ENCODE measurements at regions not wholly inside any gene's neighbourhood (a gene's known extent, or its start where the extent isn't known, plus 50 kb on each side); places are given as distances from the start of the nearest gene placed in this dataset.

- no peak overlapping the region for H3K18ac ChIP-seq (ENCODE audit: extremely low read depth, low read length)
- H3K4me1 ChIP-seq (replicated peaks in 1 of 4; ENCODE audit: control insufficient read depth in 3 of 4, insufficient read depth in 4 of 4, low read length in 3 of 4) = no peaks in the 10 kb centered on the region
- H3K4ac ChIP-seq (replicated peaks; ENCODE audit: insufficient read length, low read depth, low read length) = no peak overlapping the region
- H3K4me3 ChIP-seq (ENCODE audit: extremely low read depth in 1 of 4, insufficient read depth in 2 of 4, low read depth in 3 of 4, low read length in 4 of 4) = no peak overlapping the region
- no peak overlapping the region for H2BK120ac ChIP-seq (replicated peaks; ENCODE audit: low read depth, low read length)
- no peaks in the 10 kb centered on the region for H3K9me3 ChIP-seq (ENCODE audit: insufficient read depth in 2 of 2, low read depth in 1 of 2, low read length in 1 of 2)
- no peaks in the 10 kb centered on the region for H3K79me1 ChIP-seq (ENCODE audit: low read depth, low read length)
- TF ChIP-seq EZH2 (IDR thresholded peaks at IDR 0.05; ENCODE audit: low read depth, low read length, severe bottlenecking) (no peak), KDM1A (IDR thresholded peaks at IDR 0.05; ENCODE audit: borderline replicate concordance, low read length) (no peak), GTF2F1 (IDR thresholded peaks at IDR 0.05; ENCODE audit: borderline replicate concordance, low read depth, low read length) (no peak), FOSL1 (IDR thresholded peaks at IDR 0.05; ENCODE audit: insufficient read depth, low read depth, low read length) (no peak), NANOG (IDR thresholded peaks at IDR 0.05; ENCODE audit: insufficient read depth, low read depth, low read length, poor library complexity, severe bottlenecking) (no peak), JUN (IDR thresholded peaks at IDR 0.05; ENCODE audit: low read depth, low read length) (no peak), POLR2A (IDR thresholded peaks at IDR 0.05; ENCODE audit: control extremely low read depth in 1 of 2, low read depth in 2 of 2, low read length in 2 of 2) (no peak), POU5F1 (IDR thresholded peaks at IDR 0.05; ENCODE audit: low read depth, low read length) (no peak), SIRT6 (IDR thresholded peaks at IDR 0.05; ENCODE audit: low read length) (no peak)
- CTCF ChIA-PET (ENCODE audit: partially characterized antibody) = interaction anchor here (0.6 to 1.3 kb wide), 2 partner anchors 427 to 743 kb away, joined by 3 read pairs; no protein-coding TSS in a partner anchor
- DNase-seq (ENCODE audit: low read depth in 1 of 2, low spot score in 2 of 2) (no peak), FAIRE-seq (no peak)
- no peak overlapping the region for H2BK20ac ChIP-seq (ENCODE audit: low read length)
- H4K8ac ChIP-seq (ENCODE audit: extremely low read depth, insufficient read depth, low read length) = no peak overlapping the region
- H3K4me2 ChIP-seq (ENCODE audit: insufficient read depth in 1 of 2, low read depth in 2 of 2, low read length in 2 of 2) = no peak overlapping the region
- H2AFZ ChIP-seq (ENCODE audit: low read length) = no peak overlapping the region
- no peaks in the 10 kb centered on the region for H3K27me3 ChIP-seq (replicated peaks in 1 of 4; ENCODE audit: control insufficient read depth in 3 of 4, extremely low read depth in 1 of 4, insufficient read depth in 3 of 4, low read length in 3 of 4)
- no peaks in the 10 kb centered on the region for H3K79me2 ChIP-seq (ENCODE audit: control insufficient read depth in 1 of 2, insufficient read depth in 2 of 2, low read length in 2 of 2)
- H4K91ac ChIP-seq (replicated peaks; ENCODE audit: insufficient read length, low read length) = no peak overlapping the region
- no peak overlapping the region for H4K5ac ChIP-seq (ENCODE audit: insufficient read length, low read depth, low read length)
- 90% methylated on average over 7 of the region's 7 CpGs; no CpG with 5 or more reads in 1 of the 2 experiments for WGBS, 2 experiments (ENCODE audit: extremely low coverage in 1 of 2, insufficient coverage in 1 of 2, insufficient read length in 1 of 2, insufficient replicate concordance in 2 of 2, low coverage in 1 of 2, low lambda C conversion rate in 2 of 2, missing lambda C conversion rate in 1 of 2)
- H3K27ac ChIP-seq (ENCODE audit: low read depth, low read length) = no peak overlapping the region
- no peak overlapping the region for H2BK12ac ChIP-seq (ENCODE audit: low read depth, low read length)
- no peaks in the 10 kb centered on the region for H4K20me1 ChIP-seq (replicated peaks in 1 of 2; ENCODE audit: control insufficient read depth in 1 of 2, insufficient read depth in 2 of 2, low read length in 2 of 2)
- POLR2A ChIA-PET (ENCODE audit: partially characterized antibody) = no interaction called here
- H2BK15ac ChIP-seq (ENCODE audit: low read length) = no peak overlapping the region
- no peak overlapping the region for H3K23ac ChIP-seq (ENCODE audit: insufficient read length)
- no peak overlapping the region for H3K14ac ChIP-seq (ENCODE audit: insufficient read length)
- H2BK5ac ChIP-seq (ENCODE audit: low read depth, low read length) = no peak overlapping the region
- no peak overlapping the region for H2AK5ac ChIP-seq (ENCODE audit: low read depth, low read length)
- H3K9ac ChIP-seq (replicated peaks in 1 of 4; ENCODE audit: extremely low read depth in 1 of 4, low read depth in 3 of 4, low read length in 3 of 4) = no peak overlapping the region
- no peaks in the 10 kb centered on the region for H3K23me2 ChIP-seq (ENCODE audit: low read depth, low read length)
- no peak overlapping the region for H3K56ac ChIP-seq (replicated peaks; ENCODE audit: insufficient read length, low read depth, low read length)
- H3K36me3 ChIP-seq (ENCODE audit: control insufficient read depth in 2 of 4, insufficient read depth in 4 of 4, low read length in 3 of 4) = no peaks in the 10 kb centered on the region; a peak in 1 of 8 replicates
Observed at GRCh38 chr20:40218316-40218969, 470.6 kb downstream of the MAFB start.
